ENCODE measurements at regions not wholly inside any gene's neighbourhood (a gene's known extent, or its start where the extent isn't known, plus 50 kb on each side); places are given as distances from the start of the nearest gene placed in this dataset.
"Not testable (repeated sequence)": the region's sequence is repeated elsewhere in the genome, so short reads cannot be mapped to it uniquely, and the experiment has no call there.

DNA sequence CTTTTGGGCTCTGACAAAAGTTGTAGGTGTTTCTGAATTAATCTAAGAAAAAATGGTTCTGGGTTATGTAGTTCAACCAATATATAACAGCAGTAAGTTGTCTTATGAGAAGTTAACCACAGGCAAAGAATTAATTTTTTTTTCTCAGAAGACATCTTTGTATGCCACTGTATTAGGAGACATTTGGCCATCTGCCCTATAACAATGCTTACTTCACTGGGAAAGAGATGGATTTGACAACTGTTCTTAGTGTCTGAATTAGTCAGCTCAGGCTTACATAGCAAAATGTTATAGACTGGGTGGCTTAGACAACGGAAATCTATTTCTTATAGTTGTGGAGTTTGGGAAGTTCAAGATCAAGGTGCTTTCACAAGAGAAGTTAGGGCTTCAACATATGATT, 508.1 kb downstream of the STIM2 start:
- DNase-seq = no peak

- no peak for DNase-seq
Measured at GRCh38 chr4:27381815-27382214, 521.2 kb downstream of the STIM2 start.

- no peak for DNase-seq
Measured at GRCh38 chr4:27387711-27388110, 527.1 kb downstream of the STIM2 start.

GRCh38 chr4:27397886-27398285, 537.2 kb downstream of the STIM2 start:
- no peak for DNase-seq

DNA sequence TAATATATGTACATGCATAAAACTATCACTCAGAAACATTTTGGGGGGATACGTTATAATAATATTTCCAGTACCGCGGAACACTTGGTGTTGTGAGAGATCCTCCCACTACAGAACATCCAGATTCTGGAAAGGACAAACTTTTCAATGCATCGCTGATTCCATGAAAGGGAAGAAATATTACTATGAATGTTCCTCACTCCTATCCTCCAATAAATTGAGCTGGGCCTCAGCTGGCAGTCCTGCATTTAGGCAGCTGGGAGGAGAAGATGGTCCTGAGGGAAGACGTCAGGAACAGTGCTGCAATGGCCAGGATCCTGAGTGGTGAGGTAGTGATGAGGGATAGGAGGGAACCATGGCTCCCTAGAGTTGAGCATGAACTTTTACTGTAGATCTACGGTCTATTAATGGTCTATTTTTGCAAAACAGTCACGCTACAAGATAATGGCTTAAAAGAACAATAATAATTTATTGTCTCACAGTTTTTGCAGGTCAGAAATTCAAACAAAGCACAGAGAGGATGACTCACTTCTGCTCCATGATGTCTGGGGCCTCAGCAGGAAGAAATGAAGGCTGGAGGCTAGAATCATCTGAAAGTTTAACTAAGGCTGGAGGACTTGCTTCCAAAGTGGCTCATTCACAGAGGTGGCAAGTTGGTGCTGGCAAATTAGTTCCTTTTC, 538.1 kb downstream of the STIM2 start:
- no peak for DNase-seq

DNA sequence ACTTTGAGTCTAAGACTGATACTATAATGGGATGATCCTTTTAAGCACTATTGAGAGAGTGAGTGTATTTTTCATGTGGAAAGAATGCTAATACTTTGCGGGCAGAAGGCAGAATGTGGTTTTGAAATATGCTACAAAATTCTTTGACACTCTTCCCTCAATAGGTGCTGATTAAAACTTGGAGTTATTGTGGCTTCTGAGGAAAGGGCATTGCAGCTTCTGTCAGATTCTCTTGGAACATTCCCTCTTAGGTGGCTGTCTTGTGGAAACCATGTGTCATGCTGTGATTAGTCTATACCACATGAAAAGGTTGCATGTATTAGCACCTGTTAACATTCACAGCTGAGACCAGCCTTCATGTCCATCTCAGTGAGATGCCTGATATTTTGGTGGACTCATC, 547.0 kb downstream of the STIM2 start:
- no peak for DNase-seq

- no peak for DNase-seq
Measured at GRCh38 chr4:27412613-27413012, 552.0 kb downstream of the STIM2 start.

GRCh38 chr4:27414887-27415731, 554.5 kb downstream of the STIM2 start:
- DNase-seq = no peak

GRCh38 chr4:27428661-27429060, 568.0 kb downstream of the STIM2 start:
- no peak for DNase-seq

GRCh38 chr4:27429364-27429871, 568.8 kb downstream of the STIM2 start:
- no peak for DNase-seq

DNA sequence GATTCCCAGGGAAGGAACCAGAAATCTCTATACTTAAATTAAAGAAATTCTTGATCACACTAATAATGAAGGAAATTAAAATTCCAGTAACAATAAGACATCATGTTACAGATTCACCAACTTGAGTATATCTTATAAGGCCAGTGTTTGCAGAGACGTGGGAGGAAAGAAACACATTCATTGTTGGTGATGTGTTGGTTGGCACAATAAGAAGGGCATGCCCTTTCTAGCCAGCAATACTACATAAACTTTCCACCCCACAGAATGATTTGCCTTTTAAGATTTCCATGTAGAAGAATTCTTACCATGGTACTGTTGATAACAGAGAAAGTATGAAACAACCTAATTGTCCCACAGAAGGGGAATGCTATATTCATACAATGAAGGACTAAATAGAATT, 581.5 kb downstream of the STIM2 start:
- no peak for DNase-seq

DNA sequence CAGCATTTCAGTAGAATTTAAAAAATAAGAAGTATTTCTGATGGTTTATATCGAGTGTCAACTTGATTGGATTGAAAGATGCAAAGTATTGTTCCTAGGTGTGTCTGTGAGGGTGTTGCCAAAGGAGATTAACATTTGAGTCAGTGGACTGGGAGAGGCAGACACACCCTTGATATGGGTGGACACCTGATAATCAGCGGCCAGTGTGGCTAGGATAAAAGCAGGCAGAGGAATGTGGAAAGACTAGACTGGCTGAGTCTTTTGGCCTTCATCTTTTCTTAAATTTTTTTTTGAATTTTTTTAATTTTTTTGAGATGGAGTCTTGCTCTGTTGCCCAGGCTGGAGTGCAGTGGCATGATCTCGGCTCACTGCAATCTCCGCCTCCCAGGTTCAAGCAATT, 582.0 kb downstream of the STIM2 start:
- not testable (repeated sequence) for DNase-seq

GRCh38 chr4:27463816-27464215, 603.2 kb downstream of the STIM2 start:
- DNase-seq = no peak

DNA sequence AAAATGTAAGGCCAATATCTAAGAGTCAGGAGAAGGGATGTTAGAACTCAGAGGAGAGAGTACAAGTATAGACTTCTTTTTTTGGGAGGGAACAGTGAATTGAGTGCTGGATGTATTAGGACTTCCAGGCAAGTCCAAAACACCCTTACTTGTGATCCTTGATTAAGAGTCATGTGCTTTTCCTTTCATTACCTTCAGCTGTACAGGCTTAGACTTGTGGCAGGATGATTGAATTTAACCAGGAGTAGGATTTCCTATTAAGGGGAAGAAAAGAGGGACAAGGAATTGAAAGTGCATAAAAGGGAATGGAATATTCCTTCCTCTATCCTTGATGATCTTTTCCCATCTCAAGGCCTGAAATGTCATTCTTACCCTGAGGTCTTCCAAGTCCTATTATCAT, 606.7 kb downstream of the STIM2 start:
- DNase-seq = no peak

GRCh38 chr4:27472364-27472763, 611.7 kb downstream of the STIM2 start:
- no peak for DNase-seq

DNA sequence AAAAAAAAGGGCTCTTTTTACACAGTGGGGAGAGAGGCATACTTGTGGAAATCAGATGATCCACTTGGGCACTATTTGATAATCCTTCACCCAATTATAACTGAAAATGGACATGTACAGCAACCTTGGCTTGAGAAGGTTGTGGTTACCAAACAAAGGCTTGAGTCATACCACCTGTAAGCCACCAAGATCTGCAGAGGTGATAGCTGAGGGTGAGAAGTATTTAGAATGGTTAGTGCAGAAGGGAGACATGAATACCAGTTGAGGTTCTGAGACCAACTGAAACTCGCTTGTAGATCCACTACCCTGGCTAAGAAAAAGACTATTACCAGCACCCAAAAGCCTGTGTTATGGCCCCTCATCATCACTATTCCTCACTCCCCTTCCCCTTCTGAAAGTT, 614.0 kb downstream of the STIM2 start:
- no peak for DNase-seq

DNA sequence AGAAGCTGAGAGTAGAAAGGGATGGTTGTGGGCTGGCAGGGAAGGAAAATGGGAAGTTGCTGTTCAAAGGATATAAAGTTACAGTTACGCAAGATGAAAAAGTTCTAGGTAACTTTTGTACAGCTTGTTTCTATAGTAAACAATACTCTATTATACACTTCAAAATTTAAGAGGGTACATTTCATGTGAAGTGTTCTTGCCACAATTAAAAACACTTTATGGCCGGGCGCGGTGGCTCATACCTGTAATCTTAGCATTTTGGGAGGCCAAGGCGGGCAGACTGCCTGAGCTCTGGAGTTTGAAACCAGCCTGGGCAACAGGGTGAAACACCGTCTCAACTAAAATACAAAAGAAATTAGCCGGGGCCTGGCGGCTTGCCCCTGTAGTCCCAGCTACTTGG, 623.6 kb downstream of the STIM2 start:
- DNase-seq = no peak

DNA sequence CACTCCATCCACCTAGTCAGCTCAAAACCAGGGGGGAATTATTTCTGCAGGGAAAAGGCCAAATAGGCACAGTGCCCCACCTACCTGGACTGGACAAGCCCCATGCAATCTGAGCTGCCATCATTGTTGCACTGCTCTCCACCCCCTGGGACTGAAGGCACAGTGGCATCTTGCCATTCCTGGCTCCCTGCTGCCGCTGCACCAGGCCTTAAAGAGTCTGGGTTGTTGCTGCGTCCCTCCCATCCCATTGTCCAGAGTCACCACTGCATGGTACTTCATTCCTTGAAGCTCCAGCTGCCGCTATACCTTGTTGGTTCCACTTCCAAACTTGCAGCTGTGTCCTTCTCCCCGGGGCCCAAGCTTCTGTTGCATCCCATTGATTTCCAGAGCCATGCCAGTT, 629.7 kb downstream of the STIM2 start:
- DNase-seq = no peak

DNA sequence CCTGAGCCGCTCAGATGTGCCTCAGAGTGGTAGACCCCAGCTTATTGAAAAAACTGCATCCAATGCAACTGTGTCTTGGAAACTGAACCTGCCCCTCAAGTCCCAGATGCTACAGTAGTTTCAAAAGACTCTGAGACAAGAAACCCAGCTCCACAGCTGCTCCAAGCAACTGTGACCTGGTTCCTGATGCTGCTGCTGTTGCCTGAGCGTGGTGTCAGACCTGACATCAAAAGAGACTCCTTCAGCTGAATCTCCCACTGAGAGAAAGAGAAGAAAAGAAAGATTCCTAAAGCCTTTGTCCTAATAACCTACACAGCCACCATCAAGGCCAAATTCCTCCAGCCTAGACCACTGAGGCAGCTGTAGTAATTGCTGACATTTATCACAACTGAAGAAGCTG, 630.1 kb downstream of the STIM2 start:
- no peak for DNase-seq

DNA sequence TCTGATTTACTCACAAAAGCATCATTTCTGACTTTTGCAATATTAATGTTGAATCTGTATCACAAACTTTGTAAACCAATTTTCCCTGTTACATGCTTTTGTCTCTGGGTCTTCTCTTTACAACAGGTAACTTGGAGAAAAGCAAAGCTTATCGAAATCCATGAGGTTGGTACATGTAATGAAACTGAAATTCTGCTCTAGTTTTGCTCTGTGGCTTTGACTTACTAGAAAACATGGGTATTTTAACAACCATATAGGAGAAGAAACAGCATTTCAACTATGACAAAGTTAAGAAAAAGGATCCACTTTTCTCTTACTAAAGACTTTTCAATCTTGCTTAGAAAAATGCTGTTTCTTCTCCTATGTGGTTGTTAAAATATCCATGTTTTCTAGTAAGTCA, 645.8 kb downstream of the STIM2 start:
- DNase-seq = no peak

DNA sequence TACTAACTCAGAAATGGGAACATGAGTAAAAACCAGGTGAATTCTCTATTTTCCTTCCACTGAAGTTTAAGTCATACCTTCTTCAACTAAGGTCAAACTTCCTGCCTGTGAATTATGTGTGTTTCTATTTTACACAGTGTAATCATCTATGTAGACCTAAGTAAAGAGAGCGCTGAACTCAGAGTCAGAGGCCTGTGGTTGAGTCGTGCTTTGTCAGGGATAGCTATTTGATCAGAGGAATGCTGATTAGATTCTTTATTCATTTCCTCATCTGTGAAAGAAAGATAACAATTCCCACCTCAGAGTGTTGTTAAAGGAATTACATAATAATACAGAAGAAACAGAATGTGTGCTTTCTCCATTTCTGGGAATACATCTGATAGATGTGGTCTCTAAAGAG, 654.1 kb downstream of the STIM2 start:
- DNase-seq = no peak

GRCh38 chr4:27515140-27515539, 654.5 kb downstream of the STIM2 start:
- no peak for DNase-seq

DNA sequence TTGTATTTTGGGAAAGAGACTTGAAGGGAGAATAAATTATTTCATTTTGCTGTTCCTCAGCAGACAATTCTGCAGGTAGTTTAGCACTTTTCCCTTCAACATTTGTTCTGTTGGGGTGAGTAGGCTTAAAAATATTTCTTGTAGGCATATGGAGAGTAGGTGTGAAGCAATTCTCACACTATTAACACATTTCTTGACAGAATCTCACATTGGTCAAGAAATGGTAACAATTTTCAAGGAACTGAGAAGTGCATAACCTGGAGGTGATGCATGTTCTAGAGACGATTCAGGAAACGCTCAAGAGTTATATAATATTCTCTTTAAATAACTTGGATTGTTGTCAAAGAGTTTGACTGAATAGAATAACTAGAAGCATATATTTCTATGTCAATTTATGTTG, 658.2 kb downstream of the STIM2 start:
- no peak for DNase-seq

GRCh38 chr4:27524224-27524623, 663.6 kb downstream of the STIM2 start:
- no peak for DNase-seq
